GM12864 (cell line): ENCODE measurements at regions not wholly inside any gene's neighbourhood (a gene's known extent, or its start where the extent isn't known, plus 50 kb on each side); places are given as distances from the start of the nearest gene placed in this dataset.

Source experiments
- DNase-seq: peaks from one replicate; pipeline ENCODE4 v3.0.0-alpha.2; 2011; ENCODE audit warnings: low read depth
- H3K4me3 ChIP-seq: 2 replicates; pipeline ENCODE4 v1.5.1; 2011; ENCODE audit warnings: mild to moderate bottlenecking, low read depth, low read length, control low read depth
- TF ChIP-seq, protein P1 (sequence below): IDR thresholded peaks from 2 replicates; pipeline ENCODE4 v1.5.1; 2011; ENCODE audit warnings: low read depth, mild to moderate bottlenecking, moderate library complexity, low read length, control low read depth, inconsistent platforms; ENCODE audit errors: missing control alignments

DNA sequence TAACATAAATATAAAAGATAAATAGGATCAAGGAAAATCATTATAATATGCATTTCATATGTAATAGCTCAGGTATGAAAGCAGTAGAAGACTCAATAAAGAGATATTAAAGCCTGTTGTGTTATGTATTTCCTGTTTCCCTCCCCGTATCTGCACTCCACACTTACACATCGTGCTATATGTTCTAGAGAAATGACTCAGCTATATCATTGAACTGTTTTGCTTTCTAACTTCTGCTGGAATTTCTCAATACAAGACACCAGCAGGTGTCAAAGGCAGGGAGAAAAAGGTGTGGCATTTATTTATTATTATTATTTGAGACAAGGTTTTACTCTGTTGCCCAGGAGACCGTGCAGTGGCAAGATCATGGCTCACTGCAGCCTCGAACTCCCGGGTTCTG lies 842.8 kb upstream of the CNTN5 start:
- no peak for DNase-seq
- TF ChIP-seq, protein P1, sequence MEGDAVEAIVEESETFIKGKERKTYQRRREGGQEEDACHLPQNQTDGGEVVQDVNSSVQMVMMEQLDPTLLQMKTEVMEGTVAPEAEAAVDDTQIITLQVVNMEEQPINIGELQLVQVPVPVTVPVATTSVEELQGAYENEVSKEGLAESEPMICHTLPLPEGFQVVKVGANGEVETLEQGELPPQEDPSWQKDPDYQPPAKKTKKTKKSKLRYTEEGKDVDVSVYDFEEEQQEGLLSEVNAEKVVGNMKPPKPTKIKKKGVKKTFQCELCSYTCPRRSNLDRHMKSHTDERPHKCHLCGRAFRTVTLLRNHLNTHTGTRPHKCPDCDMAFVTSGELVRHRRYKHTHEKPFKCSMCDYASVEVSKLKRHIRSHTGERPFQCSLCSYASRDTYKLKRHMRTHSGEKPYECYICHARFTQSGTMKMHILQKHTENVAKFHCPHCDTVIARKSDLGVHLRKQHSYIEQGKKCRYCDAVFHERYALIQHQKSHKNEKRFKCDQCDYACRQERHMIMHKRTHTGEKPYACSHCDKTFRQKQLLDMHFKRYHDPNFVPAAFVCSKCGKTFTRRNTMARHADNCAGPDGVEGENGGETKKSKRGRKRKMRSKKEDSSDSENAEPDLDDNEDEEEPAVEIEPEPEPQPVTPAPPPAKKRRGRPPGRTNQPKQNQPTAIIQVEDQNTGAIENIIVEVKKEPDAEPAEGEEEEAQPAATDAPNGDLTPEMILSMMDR, result no peak
- H3K4me3 ChIP-seq, result no peak overlapping the region

DNA sequence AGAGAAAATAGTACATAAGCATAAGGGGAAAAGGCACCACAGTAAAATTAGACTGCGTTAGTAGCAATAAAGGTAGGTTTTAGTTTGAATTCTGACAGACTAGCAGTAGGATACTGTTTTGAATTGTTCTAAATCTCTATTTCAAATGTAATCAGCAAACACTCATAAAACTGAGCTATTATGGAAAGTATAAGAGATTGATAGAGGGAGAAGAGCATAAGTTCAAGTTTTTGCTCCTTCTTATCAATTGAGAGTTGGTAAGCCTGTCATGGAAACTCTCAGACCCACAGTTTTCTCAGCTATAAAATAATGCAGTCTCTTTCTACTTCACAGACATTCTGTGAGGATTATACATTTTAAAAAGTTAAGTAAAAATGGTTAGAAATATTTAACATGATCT lies 840.2 kb upstream of the CNTN5 start:
- TF ChIP-seq, protein P1, result no peak
- H3K4me3 ChIP-seq, result no peak overlapping the region
- no peak for DNase-seq

DNA sequence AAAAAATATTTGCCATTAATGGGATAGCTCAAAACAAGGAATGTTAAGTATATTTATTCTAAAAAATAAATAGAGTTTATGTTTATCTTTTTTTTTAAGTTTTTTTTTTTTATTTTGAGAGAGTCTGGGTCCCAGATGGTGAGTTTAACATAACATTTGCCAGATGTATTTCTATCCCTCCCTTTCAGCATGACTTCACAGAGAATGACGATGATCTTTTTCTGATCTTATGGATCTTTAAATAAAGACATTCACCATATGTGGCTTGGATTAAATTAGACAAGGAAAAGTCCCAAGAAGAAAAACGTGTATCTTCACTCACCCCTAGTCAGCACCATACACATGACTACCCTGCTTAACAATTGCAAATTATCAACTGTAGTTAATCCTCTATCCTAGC lies 839.8 kb upstream of the CNTN5 start:
- TF ChIP-seq, protein P1, result no peak
- no peak overlapping the region for H3K4me3 ChIP-seq
- no peak for DNase-seq

DNA sequence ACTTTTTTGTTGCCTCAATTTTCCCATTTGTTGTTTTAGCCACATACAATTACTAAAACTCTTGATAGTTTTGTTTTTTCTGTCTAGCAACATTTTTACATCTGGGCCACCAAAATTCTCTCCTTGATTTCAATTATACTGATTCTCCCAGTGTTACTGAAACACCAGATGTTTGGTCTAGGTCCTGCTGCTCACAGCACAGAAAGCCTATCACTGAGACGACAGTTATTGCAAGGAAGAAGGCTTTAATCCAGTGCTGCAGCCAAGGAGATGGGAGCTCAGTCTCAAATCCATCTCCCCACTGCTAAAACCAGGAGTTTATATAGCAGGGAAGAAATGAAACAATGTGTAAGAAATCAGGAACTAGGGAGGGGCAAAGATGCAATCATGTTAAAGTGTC lies 837.7 kb upstream of the CNTN5 start:
- no peak overlapping the region for H3K4me3 ChIP-seq
- DNase-seq, result no peak
- TF ChIP-seq, protein P1, result no peak

DNA sequence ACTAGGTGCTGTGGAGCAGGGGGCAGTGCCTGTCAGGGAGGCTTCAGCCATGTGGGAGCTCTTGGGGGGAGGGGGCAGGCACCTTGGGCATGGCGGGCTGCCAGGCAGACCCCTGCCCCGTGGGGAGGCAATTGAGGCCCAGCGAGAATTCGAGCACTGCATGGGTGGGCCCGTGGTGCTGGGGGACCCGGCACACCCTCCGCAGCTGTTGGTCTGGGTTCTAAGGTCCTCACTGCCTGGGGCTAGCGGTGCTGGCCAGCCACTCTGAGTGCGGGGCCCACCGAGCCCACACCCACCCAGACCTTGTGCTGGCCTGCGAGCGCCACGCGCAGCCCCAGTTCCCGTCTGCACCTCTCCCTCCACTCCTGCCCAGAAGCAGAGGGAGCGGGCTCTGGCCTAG lies 835.5 kb upstream of the CNTN5 start:
- no peak for DNase-seq
- TF ChIP-seq, protein P1, result no peak
- H3K4me3 ChIP-seq, result no peak overlapping the region

DNA sequence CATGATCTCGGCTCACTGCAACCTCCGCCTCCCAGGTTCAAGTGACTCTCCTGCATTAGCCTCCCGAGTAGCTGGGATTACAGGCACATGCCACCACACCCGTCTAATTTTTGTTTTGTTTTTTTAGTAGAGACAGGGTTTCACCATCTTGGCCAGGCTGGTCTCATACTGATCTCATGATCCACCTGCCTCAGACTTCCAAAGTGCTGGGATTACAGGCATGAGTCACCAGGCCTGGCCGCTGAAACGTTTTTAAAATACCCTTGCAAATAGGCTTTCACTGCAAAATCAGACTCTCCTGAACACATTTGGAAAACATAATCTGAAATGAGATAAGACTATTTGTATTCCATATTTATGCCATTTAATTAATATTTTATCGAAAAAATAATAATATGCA lies 826.1 kb upstream of the CNTN5 start:
- H3K4me3 ChIP-seq, result no peak overlapping the region
- TF ChIP-seq, protein P1, result no peak
- no peak for DNase-seq

DNA sequence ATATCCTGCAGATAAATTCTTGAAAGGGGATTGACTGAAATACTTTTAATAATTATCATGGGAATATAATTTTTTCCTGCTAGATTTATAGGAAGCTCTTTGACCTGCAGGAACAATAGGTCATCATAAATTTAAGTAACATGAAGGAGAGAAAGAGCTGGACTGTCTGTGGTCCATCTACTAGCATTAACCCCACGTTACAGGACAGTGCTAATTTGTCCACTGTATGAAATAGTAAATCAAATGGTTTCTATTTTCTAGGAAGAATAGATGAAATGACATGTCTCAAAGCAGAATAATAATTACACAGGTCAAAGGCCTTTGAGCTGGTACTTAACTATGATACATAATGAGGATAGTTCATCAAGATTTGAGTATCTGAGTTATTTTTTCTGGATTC lies 825.4 kb upstream of the CNTN5 start:
- no peak for DNase-seq
- TF ChIP-seq, protein P1, result no peak
- H3K4me3 ChIP-seq, result no peak overlapping the region
